Natural killer cell treated with Interleukin-12 subunit alpha and Interleukin-12 subunit beta and Interleukin-15 and Interleukin-18, amount 100 ng/mL, for 72 hours (primary cell): ENCODE measurements at regions not wholly inside any gene's neighbourhood (a gene's known extent, or its start where the extent isn't known, plus 50 kb on each side); places are given as distances from the start of the nearest gene placed in this dataset.
"Not testable (repeated sequence)": the region's sequence is repeated elsewhere in the genome, so short reads cannot be mapped to it uniquely, and the experiment has no call there.

Experiments
- ATAC-seq, 2 donors: fragments of 150-1000 bp; cut with Tn5 transposase in 1 of 2; sonication (Bioruptor Pico), chemical (Tn5 transposase) in 1 of 2; 2 replicates each; pipeline ENCODE4 v1.10.0; 2021
- DNase-seq: peaks from one replicate; pipeline ENCODE4 v3.0.0; 2022; ENCODE audit warnings: low spot score
- H3K27ac Mint-ChIP-seq, 2 donors: 1 replicate in 1 of 2; 2 replicates in 1 of 2; pipeline ENCODE4 v1.8.0; 2022; ENCODE audit warnings: mixed read lengths in 2 of 2, mild to moderate bottlenecking in 1 of 2, moderate library complexity in 1 of 2
- H3K27me3 Mint-ChIP-seq, 2 donors: 1 replicate in 1 of 2; 2 replicates in 1 of 2; pipeline ENCODE4 v1.8.0; 2022; ENCODE audit warnings: mixed read lengths in 2 of 2
- H3K36me3 Mint-ChIP-seq: one replicate; pipeline ENCODE4 v1.8.0; 2022; ENCODE audit warnings: mixed read lengths
- H3K4me1 Mint-ChIP-seq, 2 donors: 1 replicate in 1 of 2; 2 replicates in 1 of 2; pipeline ENCODE4 v1.8.0; 2022; ENCODE audit warnings: low read depth in 2 of 2, mixed read lengths in 2 of 2, mild to moderate bottlenecking in 1 of 2
- H3K4me3 Mint-ChIP-seq: one replicate; pipeline ENCODE4 v1.8.0; 2022; ENCODE audit warnings: mixed read lengths
- H3K9me3 Mint-ChIP-seq: 2 replicates; pipeline ENCODE4 v1.8.0; 2022; ENCODE audit warnings: mixed read lengths

GRCh38 chr5:102625928-102626327, 127.1 kb upstream of the SLCO6A1 start:
- H3K9me3 Mint-ChIP-seq, result no peaks in the 10 kb centered on the region
- DNase-seq (no peak), ATAC-seq (no peak)
- H3K27me3 Mint-ChIP-seq, result peaks cover 7 to 14% of the 10 kb centered on the region in 2 donors
- no peak overlapping the region for H3K4me3 Mint-ChIP-seq
- no peaks in the 10 kb centered on the region for H3K4me1 Mint-ChIP-seq
- H3K27ac Mint-ChIP-seq, result no peak overlapping the region
- no peaks in the 10 kb centered on the region for H3K36me3 Mint-ChIP-seq

GRCh38 chr5:102627315-102627714, 127.8 kb upstream of the PAM start:
- peaks cover 4% of the 10 kb centered on the region for H3K9me3 Mint-ChIP-seq
- H3K4me1 Mint-ChIP-seq, result no peaks in the 10 kb centered on the region
- peaks cover 7 to 14% of the 10 kb centered on the region in 2 donors for H3K27me3 Mint-ChIP-seq
- H3K27ac Mint-ChIP-seq, result no peak overlapping the region
- H3K4me3 Mint-ChIP-seq, result no peak overlapping the region
- H3K36me3 Mint-ChIP-seq, result peaks cover 6% of the 10 kb centered on the region
- no peak for DNase-seq
- no peak for ATAC-seq

- Mint-ChIP-seq H3K27ac (no peak overlapping the region), H3K36me3 (peaks cover 6% of the 10 kb centered on the region), H3K4me3 (no peak overlapping the region), H3K9me3 (peaks cover 4% of the 10 kb centered on the region), H3K27me3 (peaks cover 7 to 14% of the 10 kb centered on the region in 2 donors), H3K4me1 (no peaks in the 10 kb centered on the region)
- ATAC-seq (no peak), DNase-seq (no peak)
These were observed 126.5 kb upstream of the PAM start for GRCh38 chr5:102628441-102629175.

DNA sequence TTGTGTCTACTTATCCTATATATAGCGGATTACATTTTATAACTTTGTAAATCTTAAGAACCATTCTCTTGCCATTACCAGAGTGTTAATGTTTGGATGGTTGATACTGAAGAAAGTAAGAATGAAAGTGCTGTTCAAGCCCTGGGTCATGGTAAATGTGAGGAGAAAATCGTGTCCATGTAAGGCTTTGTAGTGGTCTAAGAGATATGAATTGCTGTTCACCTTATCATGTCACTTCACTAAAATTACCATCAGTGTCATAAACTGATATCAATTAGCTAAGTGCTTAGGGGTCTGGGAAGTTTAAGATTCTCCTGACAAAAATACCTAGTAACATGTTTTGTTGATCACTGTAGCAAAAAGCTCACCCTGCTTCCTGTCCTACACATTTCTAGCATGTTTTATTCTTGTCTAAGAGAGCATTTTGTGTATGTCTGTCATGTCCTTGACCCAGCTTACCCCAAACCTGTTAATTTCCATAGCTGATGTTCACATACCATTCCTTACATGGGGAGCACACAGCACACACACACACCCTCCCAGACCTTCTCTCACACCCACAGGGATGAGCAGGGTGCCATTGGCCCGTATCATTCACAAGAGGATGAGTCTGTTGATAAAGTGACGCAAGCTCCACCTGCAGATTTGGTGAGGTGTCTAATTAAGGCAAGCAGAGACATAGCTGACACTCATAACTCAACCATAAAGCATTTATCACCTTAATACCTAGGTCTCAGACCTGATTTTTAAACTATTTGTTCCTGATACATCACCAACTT, 125.1 kb upstream of the PAM start:
- H3K36me3 Mint-ChIP-seq, result peaks cover 6% of the 10 kb centered on the region
- no peak overlapping the region for H3K27ac Mint-ChIP-seq
- H3K4me1 Mint-ChIP-seq, result no peaks in the 10 kb centered on the region
- peaks cover 4% of the 10 kb centered on the region for H3K9me3 Mint-ChIP-seq
- no peak overlapping the region for H3K4me3 Mint-ChIP-seq
- no peak for ATAC-seq
- H3K27me3 Mint-ChIP-seq, result peaks cover 7 to 12% of the 10 kb centered on the region in 2 donors
- no peak for DNase-seq

DNA sequence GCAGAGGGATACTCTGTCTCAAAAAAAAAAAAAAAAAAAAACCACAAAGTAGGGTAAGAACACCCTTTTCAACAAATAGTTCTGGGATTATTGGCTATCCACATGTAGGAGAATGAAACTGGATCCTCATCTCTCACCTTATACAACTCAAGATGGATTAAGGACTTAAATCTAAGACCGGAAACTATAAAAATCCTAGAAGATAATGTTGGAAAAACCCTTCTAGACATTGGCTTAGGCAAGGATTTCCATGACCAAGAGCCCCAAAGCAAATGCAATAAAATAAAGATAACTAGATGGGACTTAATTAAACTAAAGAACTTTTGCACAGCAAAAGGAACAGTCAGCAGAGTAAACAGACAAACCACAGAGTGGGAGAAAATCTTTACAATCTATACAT, 119.7 kb upstream of the PAM start:
- not testable (repeated sequence) for H3K9me3 Mint-ChIP-seq

DNA sequence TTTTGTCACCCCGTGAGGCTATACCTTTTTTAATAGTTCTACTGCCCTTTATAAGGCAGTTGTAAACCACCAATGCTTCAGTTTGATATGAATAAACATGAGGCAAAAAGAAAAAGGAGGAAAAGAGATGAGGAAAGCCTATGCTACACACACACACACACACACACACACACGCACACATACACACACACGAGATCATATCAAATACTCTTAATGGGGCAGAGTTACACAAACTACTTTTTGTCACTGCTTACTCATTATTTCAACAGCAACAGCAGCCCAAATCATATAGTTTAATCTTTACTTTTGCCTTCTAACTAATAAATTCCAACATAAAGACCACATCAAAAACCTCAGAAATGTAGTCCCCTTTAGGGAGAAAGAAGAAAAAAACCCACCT, 116.8 kb upstream of the PAM start:
- H3K9me3 Mint-ChIP-seq, result peaks cover 2% of the 10 kb centered on the region
- ATAC-seq (no peak), DNase-seq (no peak)
- peaks cover 8 to 9% of the 10 kb centered on the region in 2 donors for H3K27me3 Mint-ChIP-seq
- H3K4me1 Mint-ChIP-seq, result no peaks in the 10 kb centered on the region
- peaks cover 7% of the 10 kb centered on the region for H3K36me3 Mint-ChIP-seq
- no peak overlapping the region for H3K4me3 Mint-ChIP-seq
- no peak overlapping the region for H3K27ac Mint-ChIP-seq

More for the DNA sequence above, 119.7 kb upstream of the PAM start:
- DNase-seq, H3K27ac Mint-ChIP-seq, ATAC-seq, H3K36me3 Mint-ChIP-seq, H3K4me3 Mint-ChIP-seq, H3K4me1 Mint-ChIP-seq, H3K27me3 Mint-ChIP-seq: not testable (repeated sequence)

DNA sequence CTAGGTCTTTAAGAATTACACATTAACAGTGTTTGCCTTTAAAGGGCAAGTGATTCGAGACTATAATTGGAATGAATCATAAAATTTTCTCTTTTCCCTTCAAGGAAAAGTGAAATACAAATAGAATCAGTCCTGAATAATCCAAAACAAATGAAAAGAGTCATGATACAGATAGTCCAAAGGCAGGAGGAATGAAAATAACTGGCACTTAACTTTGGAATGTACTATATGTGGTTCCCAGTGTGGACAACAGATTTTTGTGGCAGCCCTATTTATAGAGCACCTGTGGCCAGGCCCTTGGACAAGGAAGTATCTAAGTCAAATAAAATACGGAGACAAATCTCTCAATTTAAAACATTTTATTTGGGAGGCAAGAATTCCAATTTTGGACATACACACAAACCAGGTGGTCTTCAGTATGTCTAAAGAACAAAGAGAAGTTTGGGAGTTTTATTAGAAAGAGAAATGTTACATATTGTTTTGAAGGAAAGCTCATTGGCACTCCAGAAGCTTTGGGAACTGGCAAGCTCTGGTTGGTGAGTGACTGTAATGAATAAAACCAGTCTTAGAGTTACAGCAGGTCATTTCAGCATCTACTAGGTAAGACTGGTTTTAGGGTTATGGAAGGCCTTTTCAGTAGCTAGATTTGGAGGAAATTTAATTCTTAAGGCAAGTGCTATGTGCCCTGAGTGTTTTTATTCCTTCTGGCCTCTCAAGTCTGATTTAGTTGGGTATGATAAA, 116.0 kb upstream of the PAM start:
- ATAC-seq, result no peak
- H3K36me3 Mint-ChIP-seq, result peaks cover 13% of the 10 kb centered on the region
- DNase-seq, result no peak
- H3K27me3 Mint-ChIP-seq, result peaks cover 12 to 17% of the 10 kb centered on the region in 2 donors
- H3K4me3 Mint-ChIP-seq, result no peak overlapping the region
- peaks cover 6% of the 10 kb centered on the region for H3K9me3 Mint-ChIP-seq
- no peaks in the 10 kb centered on the region for H3K4me1 Mint-ChIP-seq
- H3K27ac Mint-ChIP-seq, result no peak overlapping the region

DNA sequence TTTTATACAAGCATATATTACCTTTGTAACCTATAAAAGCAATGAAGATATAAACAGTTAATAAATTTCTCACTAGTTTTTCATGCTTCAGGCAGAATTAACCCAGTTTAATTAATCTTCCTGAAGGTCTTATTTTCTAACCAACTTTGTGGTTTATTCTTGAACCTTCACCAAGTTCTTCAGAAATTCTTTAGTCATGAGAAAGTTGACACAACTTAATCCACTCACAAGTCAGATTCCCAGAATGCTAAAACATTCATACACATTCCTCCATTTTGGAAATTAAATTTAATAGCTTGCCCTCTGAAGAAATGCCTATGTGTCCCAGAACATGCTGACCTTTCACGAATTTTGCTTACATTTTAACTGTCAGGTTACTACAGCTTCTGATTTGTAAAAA, 105.4 kb upstream of the PAM start:
- Mint-ChIP-seq H3K9me3 (no peaks in the 10 kb centered on the region), H3K4me3 (no peak overlapping the region), H3K27ac (no peak overlapping the region), H3K36me3 (peaks cover 8% of the 10 kb centered on the region), H3K27me3 (peaks cover 11 to 45% of the 10 kb centered on the region in 2 donors), H3K4me1 (no peaks in the 10 kb centered on the region)
- no peak for ATAC-seq
- no peak for DNase-seq

- Mint-ChIP-seq H3K9me3 (no peaks in the 10 kb centered on the region), H3K27ac (no peak overlapping the region), H3K4me1 (no peaks in the 10 kb centered on the region), H3K4me3 (no peak overlapping the region), H3K27me3 (peaks cover 17 to 32% of the 10 kb centered on the region in 2 donors), H3K36me3 (no peaks in the 10 kb centered on the region)
- ATAC-seq (no peak), DNase-seq (no peak)
These were observed 103.6 kb upstream of the PAM start for GRCh38 chr5:102651466-102651865.

DNA sequence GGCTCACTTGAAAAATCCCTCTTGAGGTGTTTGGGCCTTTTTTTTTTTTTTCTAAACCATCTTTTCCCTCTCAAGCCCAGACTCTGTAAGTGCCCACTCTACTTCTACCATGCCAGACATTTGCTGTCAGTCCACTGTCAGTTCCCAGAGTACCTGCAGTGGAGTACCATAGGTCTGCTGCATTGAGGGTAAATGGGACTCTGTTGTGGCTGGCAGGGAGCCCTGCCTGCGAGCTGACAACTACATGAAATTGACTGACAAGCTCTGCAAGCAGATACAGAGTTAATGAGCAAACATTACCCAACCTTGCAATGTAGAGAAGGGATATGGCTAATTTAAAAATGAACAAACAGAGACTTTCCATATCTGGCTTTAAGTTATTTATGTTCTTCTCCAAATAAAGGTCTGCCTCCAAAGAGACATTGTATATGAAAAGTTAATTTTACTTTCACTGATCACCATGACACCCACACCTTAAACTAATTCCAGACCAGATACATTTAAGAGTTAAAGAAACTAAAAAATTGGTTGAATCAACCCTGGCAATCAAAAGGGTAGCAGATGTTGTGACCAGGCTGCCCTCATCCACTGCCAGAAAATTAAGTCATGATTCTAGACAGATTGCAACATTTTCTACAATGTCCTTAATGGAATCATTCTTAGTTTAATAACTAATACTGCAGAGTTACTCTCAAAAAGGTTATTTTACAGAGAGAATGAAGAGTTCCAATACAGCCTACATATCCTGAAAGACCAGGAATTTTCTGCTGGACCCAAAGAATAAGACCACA, 100.4 kb upstream of the PAM start:
- DNase-seq (peak; percentile 60), ATAC-seq (no peak)
- Mint-ChIP-seq H3K36me3 (no peaks in the 10 kb centered on the region), H3K4me3 (no peak overlapping the region), H3K4me1 (no peaks in the 10 kb centered on the region), H3K9me3 (no peaks in the 10 kb centered on the region), H3K27ac (no peak overlapping the region), H3K27me3 (peaks cover 19 to 24% of the 10 kb centered on the region in 2 donors)

- ATAC-seq (no peak), DNase-seq (no peak)
- H3K9me3 Mint-ChIP-seq, result no peaks in the 10 kb centered on the region
- peaks cover 11% of the 10 kb centered on the region in 2 donors for H3K27me3 Mint-ChIP-seq
- no peak overlapping the region for H3K27ac Mint-ChIP-seq
- no peaks in the 10 kb centered on the region for H3K36me3 Mint-ChIP-seq
- no peak overlapping the region for H3K4me3 Mint-ChIP-seq
- no peaks in the 10 kb centered on the region for H3K4me1 Mint-ChIP-seq
These were observed 96.0 kb upstream of the PAM start for GRCh38 chr5:102659151-102659550.

- Mint-ChIP-seq H3K36me3 (no peaks in the 10 kb centered on the region), H3K27ac (no peak overlapping the region), H3K27me3 (peaks cover 1 to 8% of the 10 kb centered on the region in 2 donors), H3K9me3 (no peaks in the 10 kb centered on the region), H3K4me1 (no peaks in the 10 kb centered on the region), H3K4me3 (no peak overlapping the region)
- ATAC-seq (no peak), DNase-seq (no peak)
These were observed 95.0 kb upstream of the PAM start for GRCh38 chr5:102660111-102660510.

- Mint-ChIP-seq H3K36me3 (no peaks in the 10 kb centered on the region), H3K4me3 (no peak overlapping the region), H3K27ac (no peak overlapping the region), H3K27me3 (no peaks in the 10 kb centered on the region), H3K4me1 (no peaks in the 10 kb centered on the region), H3K9me3 (no peaks in the 10 kb centered on the region)
- ATAC-seq, result no peak
- no peak for DNase-seq
These were observed 91.2 kb upstream of the PAM start for GRCh38 chr5:102663749-102664530.
